Mammary epithelial cell (primary cell): ENCODE measurements at regions not wholly inside any gene's neighbourhood (a gene's known extent, or its start where the extent isn't known, plus 50 kb on each side); places are given as distances from the start of the nearest gene placed in this dataset.

Experiments
- CTCF ChIP-seq, 2 donors: IDR thresholded peaks in 1 of 2; conservative IDR thresholded peaks in 1 of 2; 2 replicates each; pipeline ENCODE4 v1.5.1; 2011 to 2012; ENCODE audit warnings: inconsistent platforms in 2 of 2, low read length in 2 of 2, mild to moderate bottlenecking in 2 of 2, control low read depth in 1 of 2, low read depth in 1 of 2; ENCODE audit not compliant: insufficient read depth in 1 of 2; ENCODE audit errors: extremely low read depth in 1 of 2
- EZH2 ChIP-seq: IDR thresholded peaks from 2 replicates; pipeline ENCODE4 v1.6.1; 2012; ENCODE audit warnings: low read length, inconsistent platforms, borderline replicate concordance

- TF ChIP-seq CTCF (conservative IDR thresholded peaks at IDR 0.05 in 1 of 2, IDR thresholded peaks at IDR 0.05 in 1 of 2; ENCODE audit: extremely low read depth in 1 of 2, insufficient read depth in 1 of 2, low read depth in 1 of 2, low read length in 2 of 2) (no peak), EZH2 (no peak)
Measured at GRCh38 chr7:109276348-109276747, 706.7 kb downstream of the DNAJB9 start.
